GM12878 (cell line): ENCODE measurements at regions not wholly inside any gene's neighbourhood (a gene's known extent, or its start where the extent isn't known, plus 50 kb on each side); places are given as distances from the start of the nearest gene placed in this dataset.

Experiments
- ATAC-seq: fragments of 200-7000 bp; cut with Tn5 transposase; 3 replicates; pipeline ENCODE4 v1.9.1; 2020; ENCODE audit warnings: mild to moderate bottlenecking, moderate library complexity
- BruUV-seq: library from RNA; stranded (reverse); fragments of 400-500 nt; replicated peaks from 2 replicates; lab custom pipeline; 2021; lab: Mats Ljungman, UMichigan
- CTCF ChIA-PET: fragments of 300-600 bp; sonication (Branson Sonifier 250); formaldehyde crosslinking; extraction: SDS; loops from one replicate; lab custom pipeline; 2021; ENCODE audit warnings: inconsistent platforms; lab: Yijun Ruan, JAX
- POLR2A ChIA-PET: fragments of 350-600 bp; formaldehyde crosslinking; extraction: SDS; loops from one replicate; lab custom pipeline; 2021; ENCODE audit warnings: inconsistent platforms; lab: Charles Lee
- RAD21 ChIA-PET: fragments of 300-600 bp; sonication (Branson Sonifier 250); formaldehyde crosslinking; loops from one replicate; lab custom pipeline; 2023; ENCODE audit warnings: antibody characterized with exemption; ENCODE audit not compliant: unreplicated experiment; lab: Charles Lee
- SMC1A ChIA-PET: fragments of 300-600 bp; sonication (Branson Sonifier 250); formaldehyde crosslinking; loops from one replicate; lab custom pipeline; 2023; ENCODE audit not compliant: unreplicated experiment, uncharacterized antibody; lab: Charles Lee
- DNase-seq: peaks from one replicate; pipeline ENCODE4 v3.0.0-alpha.2; 2011; ENCODE audit warnings: low read depth, low spot score
- FAIRE-seq: peaks from 3 replicates; lab custom pipeline; 2011; peaks lifted over from hg19 to GRCh38; lab: Jason Lieb, UNC
- H2AFZ ChIP-seq: 2 replicates; pipeline ENCODE4 v1.6.0; 2011; ENCODE audit warnings: low read depth, low read length, control low read depth; ENCODE audit not compliant: control insufficient read depth
- H3K27ac ChIP-seq: 2 replicates; pipeline ENCODE4 v1.5.1; 2011; ENCODE audit warnings: control low read depth; ENCODE audit not compliant: control insufficient read depth, insufficient read depth
- H3K27me3 ChIP-seq, 2 experiments: replicated peaks in 1 of 2; 2 replicates each; pipeline versions ENCODE4 v1.6.0 to v1.6.1; 2011; ENCODE audit warnings: low read length in 1 of 2; ENCODE audit not compliant: control insufficient read depth in 2 of 2, insufficient read depth in 2 of 2
- H3K36me3 ChIP-seq, 2 experiments: 2 replicates each; pipeline ENCODE4 v1.5.1; 2011; ENCODE audit warnings: low read length in 1 of 2; ENCODE audit not compliant: control insufficient read depth in 2 of 2, insufficient read depth in 2 of 2
- H3K4me1 ChIP-seq: 2 replicates; pipeline ENCODE4 v1.6.1; 2011; ENCODE audit warnings: mild to moderate bottlenecking, low read length, moderate library complexity, mixed read lengths; ENCODE audit not compliant: control insufficient read depth, insufficient read depth
- H3K4me2 ChIP-seq: 2 replicates; pipeline ENCODE4 v1.6.0; 2011; ENCODE audit warnings: control low read depth; ENCODE audit not compliant: control insufficient read depth, insufficient read depth
- H3K4me3 ChIP-seq: fragments of 200-600 bp; sonication (generic); 2 replicates; pipeline ENCODE4 v1.5.1; 2016
- H3K79me2 ChIP-seq: 2 replicates; pipeline ENCODE4 v1.6.0; 2011; ENCODE audit warnings: low read length; ENCODE audit not compliant: control insufficient read depth, insufficient read depth
- H3K9ac ChIP-seq: 2 replicates; pipeline ENCODE4 v1.8.0; 2011; ENCODE audit warnings: low read length, control low read depth, mixed read lengths; ENCODE audit not compliant: control insufficient read depth, insufficient read depth
- H3K9me3 ChIP-seq: replicated peaks from 3 replicates; pipeline ENCODE4 v1.5.1; 2011; ENCODE audit warnings: mild to moderate bottlenecking, low read length; ENCODE audit not compliant: control insufficient read depth, insufficient read depth
- H4K20me1 ChIP-seq: 2 replicates; pipeline ENCODE4 v1.6.0; 2011; ENCODE audit not compliant: control insufficient read depth, insufficient read depth
- BRCA1 ChIP-seq: IDR thresholded peaks from 2 replicates; pipeline ENCODE4 v1.6.1; 2011; ENCODE audit warnings: low read depth, low read length, improper control_type of control experiment
- CBX3 ChIP-seq: fragments of 200-600 bp; sonication (generic); IDR thresholded peaks from 2 replicates; pipeline ENCODE4 v1.6.1; 2016; ENCODE audit warnings: low read depth, borderline replicate concordance
- EP300 ChIP-seq, 2 experiments: fragments of 150-350 bp in 1 of 2; IDR thresholded peaks; 2 replicates each; pipeline ENCODE4 v1.6.1; 2011 to 2012; ENCODE audit warnings: low read depth in 2 of 2, low read length in 2 of 2, borderline replicate concordance in 1 of 2, improper control_type of control experiment in 1 of 2, inconsistent platforms in 1 of 2; ENCODE audit not compliant: control insufficient read depth in 1 of 2
- GABPA ChIP-seq: IDR thresholded peaks from 2 replicates; pipeline ENCODE4 v1.6.1; 2014; ENCODE audit warnings: antibody characterized with exemption, low read depth, mild to moderate bottlenecking, inconsistent platforms
- NFIC ChIP-seq: IDR thresholded peaks from 2 replicates; pipeline ENCODE4 v1.6.1; 2012; ENCODE audit warnings: low read depth, mild to moderate bottlenecking, inconsistent platforms, low read length, moderate library complexity
- NFYA ChIP-seq: IDR thresholded peaks from 2 replicates; pipeline ENCODE4 v1.6.1; 2011; ENCODE audit warnings: low read depth, mild to moderate bottlenecking, low read length, improper control_type of control experiment, borderline replicate concordance
- NFYB ChIP-seq: IDR thresholded peaks from 2 replicates; pipeline ENCODE4 v1.6.1; 2011; ENCODE audit warnings: low read depth, mild to moderate bottlenecking, low read length, improper control_type of control experiment, moderate library complexity; ENCODE audit not compliant: insufficient read depth
- NRF1 ChIP-seq: conservative IDR thresholded peaks from 2 replicates; pipeline ENCODE4 v1.6.1; 2011; ENCODE audit warnings: mild to moderate bottlenecking, low read depth, low read length, improper control_type of control experiment
- RB1 ChIP-seq: fragments of 450-650 bp; formaldehyde crosslinking; IDR thresholded peaks from 2 replicates; pipeline ENCODE4 v1.6.1; 2017; ENCODE audit warnings: mild to moderate bottlenecking, borderline replicate concordance
- TCF12 ChIP-seq: IDR thresholded peaks from 2 replicates; pipeline ENCODE4 v1.6.1; 2011; ENCODE audit warnings: low read depth, mild to moderate bottlenecking, low read length
- ZNF622 ChIP-seq: fragments of 450-650 bp; IDR thresholded peaks from 2 replicates; pipeline ENCODE4 v1.6.1; 2017; ENCODE audit warnings: mild to moderate bottlenecking, inconsistent platforms
- WGBS: methylation state at CpG from one replicate; pipeline ENCODE4 v1.1.6; 2016; ENCODE audit warnings: low lambda C conversion rate; ENCODE audit not compliant: insufficient replicate concordance, insufficient coverage; ENCODE audit errors: missing lambda C conversion rate; 5-methylcytosine and 5-hydroxymethylcytosine counted together
- in situ Hi-C: fragments of 300-500 bp; cut with MboI; formaldehyde crosslinking; loops from 9 replicates; pipeline ENCODE4 v1.14.3; 2018; ENCODE audit warnings: mixed read lengths
- intact Hi-C: fragments of 100-400 bp; cut with micrococcal nuclease; formaldehyde crosslinking; loops from one replicate; pipeline ENCODE4 v1.14.2; 2022; ENCODE audit not compliant: unreplicated experiment
- TF ChIP-seq, protein P1 (sequence below), 3 experiments: IDR thresholded peaks in 2 of 3; conservative IDR thresholded peaks in 1 of 3; 2 replicates each; pipeline ENCODE4 v1.5.1; 2011; ENCODE audit warnings: low read depth in 3 of 3, low read length in 3 of 3, mild to moderate bottlenecking in 3 of 3, control low read depth in 2 of 3, moderate library complexity in 2 of 3, inconsistent platforms in 1 of 3, mixed read lengths in 1 of 3; ENCODE audit not compliant: control insufficient read depth in 2 of 3, insufficient read depth in 1 of 3; ENCODE audit errors: extremely low read depth in 1 of 3
- TF ChIP-seq, protein P2 (sequence below): IDR thresholded peaks from 2 replicates; pipeline ENCODE4 v1.6.1; 2011; ENCODE audit warnings: mild to moderate bottlenecking, low read depth, low read length, moderate library complexity; ENCODE audit not compliant: insufficient replicate concordance

DNA sequence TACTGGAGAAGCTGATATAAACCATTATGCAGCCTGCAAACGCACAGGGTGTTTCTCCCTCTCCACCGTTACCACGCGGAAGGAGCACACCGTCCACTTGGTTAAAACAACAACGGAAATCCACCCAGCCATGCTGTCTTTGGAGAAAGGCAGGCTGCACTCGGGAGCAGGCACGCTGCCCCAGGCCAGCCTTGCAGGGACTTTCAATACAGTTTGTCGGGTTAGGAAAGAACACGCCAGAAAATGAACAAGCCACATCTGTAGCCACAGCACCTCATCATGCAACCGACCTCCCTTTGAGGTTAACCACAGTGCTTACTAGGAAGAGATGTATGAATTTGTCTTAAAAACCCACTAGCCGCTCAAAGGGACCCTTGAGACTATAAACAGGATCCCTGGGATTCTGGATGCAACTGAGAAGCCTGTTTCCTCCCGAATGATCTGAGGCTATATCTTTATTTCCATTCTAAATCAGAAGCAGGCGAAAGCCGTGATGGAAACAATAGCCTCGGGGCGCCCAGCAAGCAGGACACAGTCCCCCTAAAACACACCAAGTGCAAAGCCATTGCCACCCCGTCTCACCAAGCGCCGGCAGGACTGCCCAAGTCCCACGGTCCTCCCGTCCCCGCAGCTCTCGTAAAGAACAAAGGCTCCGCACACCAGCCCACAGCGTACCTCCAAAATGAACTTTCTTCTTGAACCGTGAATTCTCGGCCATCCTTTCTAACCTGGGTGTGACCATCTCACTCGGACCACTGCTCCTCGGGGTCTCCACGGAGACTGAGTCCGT, 318.9 kb downstream of the CTTN start:
- POLR2A ChIA-PET, result no interaction called here
- SMC1A ChIA-PET, result no interaction called here
- H4K20me1 ChIP-seq, result no peaks in the 10 kb centered on the region; the same call in 1 of the 2 replicates
- H3K4me1 ChIP-seq, result no peaks in the 10 kb centered on the region
- no peak overlapping the region for H3K4me2 ChIP-seq
- 36% methylated on average over 32 of the region's 32 CpGs for WGBS
- H3K9ac ChIP-seq, result no peak overlapping the region
- no peaks in the 10 kb centered on the region; a peak in 2 of 4 replicates for H3K27me3 ChIP-seq
- H2AFZ ChIP-seq, result no peak overlapping the region
- no TSS peak for BruUV-seq
- H3K9me3 ChIP-seq, result no peaks in the 10 kb centered on the region
- H3K79me2 ChIP-seq, result no peaks in the 10 kb centered on the region
- no peak overlapping the region for H3K27ac ChIP-seq
- no peak overlapping the region for H3K4me3 ChIP-seq
- no peaks in the 10 kb centered on the region for H3K36me3 ChIP-seq
- FAIRE-seq, result no peak
- RAD21 ChIA-PET, result no interaction called here
- ATAC-seq, result no peak
- intact Hi-C loops (no loop called here), in situ Hi-C loops (no loop called here)
- TF ChIP-seq TCF12 (no peak), CBX3 (no peak), GABPA (no peak), EP300 (IDR thresholded peaks at IDR 0.05; ENCODE audit: borderline replicate concordance in 1 of 2, control insufficient read depth in 1 of 2, low read depth in 2 of 2, low read length in 2 of 2) (no peak)
- CTCF ChIA-PET, result no interaction called here
- no peak for DNase-seq

DNA sequence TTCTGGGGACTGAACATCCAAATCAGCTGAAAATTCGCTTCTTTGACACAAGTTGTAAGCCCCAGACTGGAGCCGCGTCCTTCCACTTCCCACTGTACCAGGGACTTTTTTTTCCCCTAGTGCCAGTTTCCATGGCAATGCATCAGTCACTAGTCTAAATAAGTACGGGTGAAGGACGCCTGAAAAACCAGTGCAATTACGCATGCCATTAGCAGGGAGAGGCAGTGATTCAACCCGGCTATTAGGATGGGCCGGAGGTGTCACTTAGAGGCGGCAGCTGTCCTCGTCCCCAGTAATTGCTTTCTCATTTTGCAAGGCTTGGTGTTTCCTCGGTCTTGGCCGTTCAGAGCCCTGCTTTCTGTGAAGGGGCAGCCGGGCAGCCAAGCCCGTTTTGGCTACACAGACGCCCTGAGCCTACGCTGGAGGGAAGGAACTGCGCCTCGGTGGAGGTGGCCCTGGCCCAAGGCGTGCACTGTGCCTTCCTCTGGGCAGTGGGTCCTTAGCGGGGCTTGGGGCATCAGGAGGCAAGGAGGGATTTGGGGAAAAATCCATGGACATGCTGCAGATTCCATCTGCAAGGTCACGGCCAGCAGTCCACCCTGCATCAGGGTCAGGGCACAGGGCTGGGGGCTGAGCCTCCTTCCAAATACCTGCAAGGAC, 319.7 kb downstream of the CTTN start:
- DNase-seq (no peak), ATAC-seq (no peak), FAIRE-seq (no peak)
- Histone ChIP-seq H3K36me3 (no peaks in the 10 kb centered on the region), H3K4me3 (no peak overlapping the region), H3K9me3 (no peaks in the 10 kb centered on the region), H3K27me3 (no peaks in the 10 kb centered on the region; a peak in 2 of 4 replicates), H3K4me2 (no peak overlapping the region), H3K9ac (no peak overlapping the region), H2AFZ (no peak overlapping the region), H3K27ac (no peak overlapping the region), H3K4me1 (no peaks in the 10 kb centered on the region), H4K20me1 (no peaks in the 10 kb centered on the region; the same call in 1 of the 2 replicates), H3K79me2 (no peaks in the 10 kb centered on the region)
- ChIA-PET SMC1A (no interaction called here), CTCF (no interaction called here), RAD21 (no interaction called here), POLR2A (no interaction called here)
- intact Hi-C loops (no loop called here), in situ Hi-C loops (no loop called here)
- 22% methylated on average over 21 of the region's 21 CpGs for WGBS
- BruUV-seq, result no TSS peak
- no peak for TF ChIP-seq CBX3
- TF ChIP-seq ZNF622, result no peak
- no peak for TF ChIP-seq NFYA
- no peak for TF ChIP-seq RB1
- TF ChIP-seq, protein P1, sequence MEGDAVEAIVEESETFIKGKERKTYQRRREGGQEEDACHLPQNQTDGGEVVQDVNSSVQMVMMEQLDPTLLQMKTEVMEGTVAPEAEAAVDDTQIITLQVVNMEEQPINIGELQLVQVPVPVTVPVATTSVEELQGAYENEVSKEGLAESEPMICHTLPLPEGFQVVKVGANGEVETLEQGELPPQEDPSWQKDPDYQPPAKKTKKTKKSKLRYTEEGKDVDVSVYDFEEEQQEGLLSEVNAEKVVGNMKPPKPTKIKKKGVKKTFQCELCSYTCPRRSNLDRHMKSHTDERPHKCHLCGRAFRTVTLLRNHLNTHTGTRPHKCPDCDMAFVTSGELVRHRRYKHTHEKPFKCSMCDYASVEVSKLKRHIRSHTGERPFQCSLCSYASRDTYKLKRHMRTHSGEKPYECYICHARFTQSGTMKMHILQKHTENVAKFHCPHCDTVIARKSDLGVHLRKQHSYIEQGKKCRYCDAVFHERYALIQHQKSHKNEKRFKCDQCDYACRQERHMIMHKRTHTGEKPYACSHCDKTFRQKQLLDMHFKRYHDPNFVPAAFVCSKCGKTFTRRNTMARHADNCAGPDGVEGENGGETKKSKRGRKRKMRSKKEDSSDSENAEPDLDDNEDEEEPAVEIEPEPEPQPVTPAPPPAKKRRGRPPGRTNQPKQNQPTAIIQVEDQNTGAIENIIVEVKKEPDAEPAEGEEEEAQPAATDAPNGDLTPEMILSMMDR (IDR thresholded peaks at IDR 0.05 in 2 of 3, conservative IDR thresholded peaks at IDR 0.05 in 1 of 3; ENCODE audit: control insufficient read depth in 2 of 3, extremely low read depth in 1 of 3, insufficient read depth in 1 of 3, low read depth in 3 of 3, low read length in 3 of 3), result no peak
- TF ChIP-seq NFYB, result no peak
- TF ChIP-seq, protein P2, sequence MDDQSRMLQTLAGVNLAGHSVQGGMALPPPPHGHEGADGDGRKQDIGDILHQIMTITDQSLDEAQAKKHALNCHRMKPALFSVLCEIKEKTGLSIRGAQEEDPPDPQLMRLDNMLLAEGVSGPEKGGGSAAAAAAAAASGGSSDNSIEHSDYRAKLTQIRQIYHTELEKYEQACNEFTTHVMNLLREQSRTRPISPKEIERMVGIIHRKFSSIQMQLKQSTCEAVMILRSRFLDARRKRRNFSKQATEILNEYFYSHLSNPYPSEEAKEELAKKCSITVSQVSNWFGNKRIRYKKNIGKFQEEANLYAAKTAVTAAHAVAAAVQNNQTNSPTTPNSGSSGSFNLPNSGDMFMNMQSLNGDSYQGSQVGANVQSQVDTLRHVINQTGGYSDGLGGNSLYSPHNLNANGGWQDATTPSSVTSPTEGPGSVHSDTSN, result no peak
- no peak for TF ChIP-seq BRCA1
- TF ChIP-seq NFIC, result no peak
- TF ChIP-seq NRF1, result no peak
